DND-41 (cell line): ENCODE measurements at regions not wholly inside any gene's neighbourhood (a gene's known extent, or its start where the extent isn't known, plus 50 kb on each side); places are given as distances from the start of the nearest gene placed in this dataset.

Source experiments
- CTCF ChIP-seq: IDR thresholded peaks from 2 replicates; pipeline ENCODE4 v1.5.1; 2012; ENCODE audit warnings: borderline replicate concordance, low read length, moderate library complexity, mild to moderate bottlenecking; ENCODE audit not compliant: poor library complexity, severe bottlenecking; ENCODE audit errors: extremely low read depth
- EZH2 ChIP-seq: IDR thresholded peaks from 3 replicates; pipeline ENCODE4 v1.6.1; 2012; ENCODE audit warnings: borderline replicate concordance, low read depth, mild to moderate bottlenecking, moderate library complexity, low read length, inconsistent platforms; ENCODE audit not compliant: severe bottlenecking

DNA sequence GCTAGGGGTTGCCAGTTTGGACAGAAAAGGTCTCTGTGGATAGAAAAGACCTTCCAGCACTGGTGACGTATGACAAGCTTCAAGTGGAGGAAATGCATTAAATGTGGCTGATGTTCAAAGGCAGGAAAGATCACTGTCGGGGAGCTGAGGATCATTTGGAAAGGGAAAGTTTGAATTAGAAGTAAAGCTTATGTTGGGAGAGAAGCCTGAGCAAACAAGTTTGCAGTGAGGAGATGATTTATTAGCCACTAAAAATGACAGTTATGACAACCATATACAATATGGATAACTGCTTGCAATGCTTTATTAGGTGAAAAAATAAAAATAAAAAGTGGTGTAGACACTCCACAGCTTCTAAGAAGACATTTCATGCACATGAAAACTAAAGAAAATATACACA is 135.3 kb upstream of the HS3ST1 start:
- TF ChIP-seq CTCF (no peak), EZH2 (no peak)
